H9 (cell line): ENCODE measurements at regions not wholly inside any gene's neighbourhood (a gene's known extent, or its start where the extent isn't known, plus 50 kb on each side); places are given as distances from the start of the nearest gene placed in this dataset.

Source experiments
- DNase-seq: peaks from one replicate; pipeline ENCODE4 v3.0.0-alpha.2; 2017
- H2AFZ ChIP-seq: one replicate; pipeline ENCODE4 v1.6.1; 2013; ENCODE audit warnings: mild to moderate bottlenecking, low read length, control low read depth, moderate library complexity
- H2AK5ac ChIP-seq: 2 replicates; pipeline ENCODE4 v1.6.1; 2013; ENCODE audit warnings: low read length, control low read depth, mixed read lengths; ENCODE audit not compliant: insufficient read length
- H2BK120ac ChIP-seq: one replicate; pipeline ENCODE4 v1.6.1; 2013; ENCODE audit warnings: low read depth, mild to moderate bottlenecking, low read length, control low read depth, inconsistent platforms; ENCODE audit not compliant: poor library complexity, severe bottlenecking
- H2BK12ac ChIP-seq: 2 replicates; pipeline ENCODE4 v1.6.1; 2013; ENCODE audit warnings: low read length, control low read depth, mixed read lengths, low read depth; ENCODE audit not compliant: insufficient read length
- H2BK15ac ChIP-seq: 2 replicates; pipeline ENCODE4 v1.6.1; 2013; ENCODE audit warnings: low read depth, low read length, control low read depth
- H2BK20ac ChIP-seq: one replicate; pipeline ENCODE4 v1.6.1; 2013; ENCODE audit warnings: low read depth, mild to moderate bottlenecking, low read length, control low read depth, inconsistent platforms; ENCODE audit not compliant: poor library complexity, severe bottlenecking
- H2BK5ac ChIP-seq: 2 replicates; pipeline ENCODE4 v1.6.1; 2013; ENCODE audit warnings: low read length, control low read depth, mixed read lengths; ENCODE audit not compliant: insufficient read length
- H3K14ac ChIP-seq: 2 replicates; pipeline ENCODE4 v1.6.1; 2013; ENCODE audit warnings: low read length, control low read depth; ENCODE audit not compliant: insufficient read depth
- H3K18ac ChIP-seq: 2 replicates; pipeline ENCODE4 v1.6.1; 2013; ENCODE audit warnings: low read depth, mild to moderate bottlenecking, mixed read lengths, low read length, control low read depth; ENCODE audit not compliant: insufficient read length
- H3K23ac ChIP-seq: 2 replicates; pipeline ENCODE4 v1.6.1; 2013; ENCODE audit warnings: low read length, control low read depth, mixed read lengths, low read depth; ENCODE audit not compliant: insufficient read length
- H3K23me2 ChIP-seq: 2 replicates; pipeline ENCODE4 v1.6.1; 2013; ENCODE audit warnings: low read depth, mild to moderate bottlenecking, mixed read lengths, low read length, control low read depth; ENCODE audit not compliant: insufficient read length, poor library complexity, severe bottlenecking
- H3K27ac ChIP-seq: 2 replicates; pipeline ENCODE4 v1.5.1; 2013; ENCODE audit warnings: low read length, control low read depth, mixed read lengths, low read depth; ENCODE audit not compliant: insufficient read length
- H3K27me3 ChIP-seq: 2 replicates; pipeline ENCODE4 v1.6.1; 2013; ENCODE audit warnings: low read length, control low read depth, inconsistent platforms; ENCODE audit not compliant: insufficient read depth
- H3K4ac ChIP-seq: 2 replicates; pipeline ENCODE4 v1.6.1; 2013; ENCODE audit warnings: low read depth, mild to moderate bottlenecking, control low read depth, inconsistent platforms, low read length, moderate library complexity
- H3K4me1 ChIP-seq: 2 replicates; pipeline ENCODE4 v1.6.1; 2013; ENCODE audit warnings: low read length, control low read depth, inconsistent platforms; ENCODE audit not compliant: insufficient read depth
- H3K4me2 ChIP-seq: 2 replicates; pipeline ENCODE4 v1.6.1; 2013; ENCODE audit warnings: low read length, control low read depth, mixed read lengths; ENCODE audit not compliant: insufficient read length, insufficient read depth
- H3K56ac ChIP-seq: 2 replicates; pipeline ENCODE4 v1.6.1; 2013; ENCODE audit warnings: low read depth, mild to moderate bottlenecking, mixed read lengths, low read length, control low read depth; ENCODE audit not compliant: insufficient read length
- H3K79me1 ChIP-seq: 2 replicates; pipeline ENCODE4 v1.6.1; 2013; ENCODE audit warnings: low read depth, mild to moderate bottlenecking, moderate library complexity, low read length, control low read depth, inconsistent platforms; ENCODE audit not compliant: insufficient read depth, poor library complexity, severe bottlenecking
- H3K79me2 ChIP-seq: 2 replicates; pipeline ENCODE4 v1.6.1; 2013; ENCODE audit warnings: low read length, control low read depth, inconsistent platforms; ENCODE audit not compliant: insufficient read depth
- H3K9ac ChIP-seq: 2 replicates; pipeline ENCODE4 v1.6.1; 2013; ENCODE audit warnings: low read length, control low read depth, mixed read lengths; ENCODE audit not compliant: insufficient read length; ENCODE audit errors: extremely low read depth
- H3K9me3 ChIP-seq: one replicate; pipeline ENCODE4 v1.6.1; 2013; ENCODE audit warnings: low read depth, low read length, inconsistent platforms; ENCODE audit not compliant: control insufficient read depth
- H3T11ph ChIP-seq: one replicate; pipeline ENCODE4 v1.6.1; 2013; ENCODE audit warnings: mild to moderate bottlenecking, low read length, control low read depth, inconsistent platforms
- H4K20me1 ChIP-seq: one replicate; pipeline ENCODE4 v1.6.1; 2013; ENCODE audit not compliant: control insufficient read depth, insufficient read length, insufficient read depth
- H4K5ac ChIP-seq: 2 replicates; pipeline ENCODE4 v1.6.1; 2013; ENCODE audit warnings: low read depth, mild to moderate bottlenecking, mixed read lengths, low read length, control low read depth; ENCODE audit not compliant: insufficient read length
- H4K8ac ChIP-seq: replicated peaks from 2 replicates; pipeline ENCODE4 v1.6.1; 2013; ENCODE audit warnings: low read length, control low read depth, mixed read lengths, low read depth; ENCODE audit not compliant: insufficient read length
- H4K91ac ChIP-seq: 2 replicates; pipeline ENCODE4 v1.6.1; 2013; ENCODE audit warnings: low read depth, mild to moderate bottlenecking, moderate library complexity, mixed read lengths, low read length, control low read depth; ENCODE audit not compliant: insufficient read length
- H3K27ac Mint-ChIP-seq, 3 experiments: 2 replicates in 2 of 3; 3 replicates in 1 of 3; pipeline ENCODE4 v1.8.0; 2020 to 2021; ENCODE audit warnings: mixed read lengths in 3 of 3, mild to moderate bottlenecking in 1 of 3, moderate library complexity in 1 of 3
- H3K27me3 Mint-ChIP-seq: 2 replicates; pipeline ENCODE4 v1.8.0; 2021; ENCODE audit warnings: low read depth, mild to moderate bottlenecking, moderate library complexity, mixed read lengths
- H3K36me3 Mint-ChIP-seq, 3 experiments: 2 replicates in 2 of 3; 3 replicates in 1 of 3; pipeline ENCODE4 v1.8.0; 2020 to 2021; ENCODE audit warnings: low read depth in 3 of 3, mixed read lengths in 3 of 3; ENCODE audit not compliant: insufficient read depth in 1 of 3
- H3K4me1 Mint-ChIP-seq, 2 experiments: 2 replicates each; pipeline ENCODE4 v1.8.0; 2020; ENCODE audit warnings: mixed read lengths in 2 of 2
- H3K4me3 Mint-ChIP-seq, 2 experiments: 2 replicates in 1 of 2; 3 replicates in 1 of 2; pipeline ENCODE4 v1.8.0; 2020 to 2021; ENCODE audit warnings: mild to moderate bottlenecking in 2 of 2, mixed read lengths in 2 of 2, moderate library complexity in 1 of 2
- H3K9me3 Mint-ChIP-seq, 2 experiments: 2 replicates in 1 of 2; 3 replicates in 1 of 2; pipeline ENCODE4 v1.8.0; 2020; ENCODE audit warnings: mild to moderate bottlenecking in 2 of 2, mixed read lengths in 2 of 2, moderate library complexity in 1 of 2
- WGBS: extraction: QIAGEN DNeasy Blood & Tissue Kit; methylation state at CpG from one replicate; pipeline ENCODE4 v1.1.7; 2013; ENCODE audit warnings: missing lambda C conversion rate, low lambda C conversion rate, mixed read lengths; ENCODE audit not compliant: insufficient read length; ENCODE audit errors: extremely low coverage; 5-methylcytosine and 5-hydroxymethylcytosine counted together
- TF ChIP-seq, protein P1 (sequence below): fragments of 200-600 bp; sonication (generic); conservative IDR thresholded peaks from 3 replicates; pipeline ENCODE4 v1.8.0; 2021; ENCODE audit warnings: antibody characterized with exemption, mild to moderate bottlenecking

DNA sequence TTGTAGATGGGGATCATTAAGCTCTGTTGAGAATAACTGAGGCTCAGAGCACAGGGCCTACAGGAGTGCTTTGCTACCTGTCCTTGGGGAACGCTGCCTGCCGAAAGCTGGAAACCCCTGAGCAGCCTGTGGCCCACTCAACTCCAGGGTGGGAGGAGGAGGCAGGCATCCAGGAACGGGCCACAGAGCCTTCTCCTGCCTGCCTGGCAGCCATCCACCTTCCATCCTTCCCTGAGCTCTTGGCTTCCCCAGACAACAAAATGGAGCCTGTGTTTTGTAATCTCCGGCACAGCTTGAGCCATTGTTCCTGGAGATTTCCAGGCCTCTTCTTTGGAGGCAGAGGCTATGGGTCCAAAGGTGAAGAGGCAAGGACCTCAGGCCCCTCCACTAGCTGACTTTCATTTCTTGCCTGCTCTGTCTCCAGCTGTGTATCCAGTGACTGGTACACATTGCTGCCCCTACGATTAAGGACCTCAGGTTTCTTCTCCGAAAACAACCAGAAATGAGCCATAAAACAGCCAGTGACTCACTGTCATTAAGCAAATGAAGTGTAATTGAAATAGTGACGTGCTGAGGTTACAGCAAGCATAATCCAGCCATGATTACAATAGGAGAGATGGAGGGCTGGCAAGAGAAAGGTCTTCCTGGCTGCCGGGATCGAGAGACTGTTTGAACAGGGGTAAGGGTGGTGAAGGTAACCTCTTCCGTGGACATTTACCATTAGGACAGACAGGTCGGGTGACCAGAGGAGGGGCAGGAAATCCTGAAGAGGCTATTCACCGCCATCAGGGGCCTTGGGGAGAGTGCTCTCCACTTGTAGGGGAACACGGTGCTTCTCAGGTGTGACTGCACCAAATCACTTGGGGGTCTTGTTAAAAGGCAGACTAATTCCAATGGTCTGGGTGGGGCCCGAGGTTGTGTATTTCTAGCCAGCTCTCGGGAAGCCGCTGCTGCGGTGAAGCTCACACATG, 56.3 kb upstream of the KCNA5 start:
- no peak overlapping the region for H3K23ac ChIP-seq
- TF ChIP-seq, protein P1, sequence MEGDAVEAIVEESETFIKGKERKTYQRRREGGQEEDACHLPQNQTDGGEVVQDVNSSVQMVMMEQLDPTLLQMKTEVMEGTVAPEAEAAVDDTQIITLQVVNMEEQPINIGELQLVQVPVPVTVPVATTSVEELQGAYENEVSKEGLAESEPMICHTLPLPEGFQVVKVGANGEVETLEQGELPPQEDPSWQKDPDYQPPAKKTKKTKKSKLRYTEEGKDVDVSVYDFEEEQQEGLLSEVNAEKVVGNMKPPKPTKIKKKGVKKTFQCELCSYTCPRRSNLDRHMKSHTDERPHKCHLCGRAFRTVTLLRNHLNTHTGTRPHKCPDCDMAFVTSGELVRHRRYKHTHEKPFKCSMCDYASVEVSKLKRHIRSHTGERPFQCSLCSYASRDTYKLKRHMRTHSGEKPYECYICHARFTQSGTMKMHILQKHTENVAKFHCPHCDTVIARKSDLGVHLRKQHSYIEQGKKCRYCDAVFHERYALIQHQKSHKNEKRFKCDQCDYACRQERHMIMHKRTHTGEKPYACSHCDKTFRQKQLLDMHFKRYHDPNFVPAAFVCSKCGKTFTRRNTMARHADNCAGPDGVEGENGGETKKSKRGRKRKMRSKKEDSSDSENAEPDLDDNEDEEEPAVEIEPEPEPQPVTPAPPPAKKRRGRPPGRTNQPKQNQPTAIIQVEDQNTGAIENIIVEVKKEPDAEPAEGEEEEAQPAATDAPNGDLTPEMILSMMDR, result no peak
- no peak overlapping the region for H2BK12ac ChIP-seq
- no peak overlapping the region for H3K56ac ChIP-seq
- no peaks in the 10 kb centered on the region for H3K9me3 ChIP-seq
- WGBS, result no CpG with 5 or more reads among the region's 17 CpGs
- H3K27ac ChIP-seq, result no peak overlapping the region
- H3T11ph ChIP-seq, result no peak overlapping the region
- Mint-ChIP-seq H3K36me3 (no peaks in the 10 kb centered on the region), H3K4me1 (peaks cover 15 to 20% of the 10 kb centered on the region in 2 experiments), H3K27ac (no peak overlapping the region), H3K9me3 (no peaks in the 10 kb centered on the region), H3K27me3 (peaks cover 25% of the 10 kb centered on the region), H3K4me3 (no peak overlapping the region)
- H3K4me1 ChIP-seq, result peaks cover 3% of the 10 kb centered on the region; the same call in 1 of the 2 replicates
- no peaks in the 10 kb centered on the region for H3K79me2 ChIP-seq
- H3K4me2 ChIP-seq, result no peak overlapping the region
- H2BK15ac ChIP-seq, result no peak overlapping the region
- H3K4ac ChIP-seq, result no peak overlapping the region
- no peak overlapping the region for H3K18ac ChIP-seq
- H3K14ac ChIP-seq, result no peak overlapping the region; the same call in 1 of the 2 replicates
- H2BK120ac ChIP-seq, result no peak overlapping the region
- no peaks in the 10 kb centered on the region for H4K20me1 ChIP-seq
- no peak overlapping the region for H4K5ac ChIP-seq
- H3K9ac ChIP-seq, result no peak overlapping the region
- no peak overlapping the region for H2AFZ ChIP-seq
- no peak overlapping the region for H4K8ac ChIP-seq
- no peak overlapping the region for H2AK5ac ChIP-seq
- H3K79me1 ChIP-seq, result no peaks in the 10 kb centered on the region
- H3K27me3 ChIP-seq, result no peaks in the 10 kb centered on the region
- no peak overlapping the region for H2BK5ac ChIP-seq
- H3K23me2 ChIP-seq, result no peaks in the 10 kb centered on the region
- no peak overlapping the region for H2BK20ac ChIP-seq
- no peak for DNase-seq
- H4K91ac ChIP-seq, result no peak overlapping the region
